Vagina (tissue), 2 donors: ENCODE measurements at regions not wholly inside any gene's neighbourhood (a gene's known extent, or its start where the extent isn't known, plus 50 kb on each side); places are given as distances from the start of the nearest gene placed in this dataset.

Experiments used
- DNase-seq, 2 donors: peaks; one replicate each; pipeline ENCODE4 v3.0.0-alpha.2; 2017; ENCODE audit errors: extremely low spot score in 2 of 2
- H3K27ac ChIP-seq: fragments of 200-600 bp; sonication (generic); one replicate; pipeline ENCODE4 v1.5.1; 2019
- H3K27me3 ChIP-seq: fragments of 200-600 bp; sonication (generic); one replicate; pipeline ENCODE4 v1.5.1; 2019
- H3K36me3 ChIP-seq, 2 donors: fragments of 200-600 bp; sonication (generic); one replicate each; pipeline ENCODE4 v1.5.1; 2017 to 2019
- H3K4me1 ChIP-seq: fragments of 200-600 bp; sonication (generic); one replicate; pipeline ENCODE4 v1.5.1; 2019
- H3K4me3 ChIP-seq, 2 donors: fragments of 200-600 bp; sonication (generic); 1 replicate in 1 of 2; 2 replicates in 1 of 2; pipeline ENCODE4 v1.5.1; 2016 to 2019
- H3K9me3 ChIP-seq: fragments of 200-600 bp; sonication (generic); one replicate; pipeline ENCODE4 v1.5.1; 2019
- POLR2A ChIP-seq, 2 donors: fragments of 450-650 bp; IDR thresholded peaks; one replicate each; pipeline ENCODE4 v1.6.1; 2017; ENCODE audit warnings: antibody characterized with exemption in 2 of 2, mild to moderate bottlenecking in 2 of 2, moderate library complexity in 2 of 2
- POLR2AphosphoS5 ChIP-seq, 2 donors: sonication (generic); formaldehyde crosslinking; IDR thresholded peaks; one replicate each; pipeline ENCODE4 v1.9.0; 2017; ENCODE audit warnings: antibody characterized with exemption in 2 of 2, mild to moderate bottlenecking in 2 of 2, low read depth in 1 of 2; ENCODE audit not compliant: insufficient read depth in 1 of 2
- intact Hi-C: fragments of 100-400 bp; cut with DNase I; formaldehyde crosslinking; loops from one replicate; pipeline ENCODE4 v1.15.1; 2023
- TF ChIP-seq, protein P1 (sequence below), 3 experiments: fragments of 450-650 bp in 2 of 3; fragments of 200-600 bp in 1 of 3; sonication (generic) in 1 of 3; IDR thresholded peaks; one replicate each; pipeline ENCODE4 v1.5.1; 2017 to 2019; ENCODE audit warnings: antibody characterized with exemption in 3 of 3, mild to moderate bottlenecking in 2 of 3, moderate library complexity in 2 of 3

- intact Hi-C loops: no loop called here
- no peak overlapping the region for H3K4me3 ChIP-seq
- H3K27me3 ChIP-seq: no peaks in the 10 kb centered on the region
- H3K36me3 ChIP-seq: no peaks in the 10 kb centered on the region
- TF ChIP-seq, protein P1, sequence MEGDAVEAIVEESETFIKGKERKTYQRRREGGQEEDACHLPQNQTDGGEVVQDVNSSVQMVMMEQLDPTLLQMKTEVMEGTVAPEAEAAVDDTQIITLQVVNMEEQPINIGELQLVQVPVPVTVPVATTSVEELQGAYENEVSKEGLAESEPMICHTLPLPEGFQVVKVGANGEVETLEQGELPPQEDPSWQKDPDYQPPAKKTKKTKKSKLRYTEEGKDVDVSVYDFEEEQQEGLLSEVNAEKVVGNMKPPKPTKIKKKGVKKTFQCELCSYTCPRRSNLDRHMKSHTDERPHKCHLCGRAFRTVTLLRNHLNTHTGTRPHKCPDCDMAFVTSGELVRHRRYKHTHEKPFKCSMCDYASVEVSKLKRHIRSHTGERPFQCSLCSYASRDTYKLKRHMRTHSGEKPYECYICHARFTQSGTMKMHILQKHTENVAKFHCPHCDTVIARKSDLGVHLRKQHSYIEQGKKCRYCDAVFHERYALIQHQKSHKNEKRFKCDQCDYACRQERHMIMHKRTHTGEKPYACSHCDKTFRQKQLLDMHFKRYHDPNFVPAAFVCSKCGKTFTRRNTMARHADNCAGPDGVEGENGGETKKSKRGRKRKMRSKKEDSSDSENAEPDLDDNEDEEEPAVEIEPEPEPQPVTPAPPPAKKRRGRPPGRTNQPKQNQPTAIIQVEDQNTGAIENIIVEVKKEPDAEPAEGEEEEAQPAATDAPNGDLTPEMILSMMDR (IDR thresholded peaks at IDR 0.05): no peak
- TF ChIP-seq POLR2A (IDR thresholded peaks at IDR 0.05): no peak
- no peak for TF ChIP-seq POLR2AphosphoS5 (IDR thresholded peaks at IDR 0.05; ENCODE audit: insufficient read depth in 1 of 2, low read depth in 1 of 2)
- no peaks in the 10 kb centered on the region for H3K4me1 ChIP-seq
- H3K9me3 ChIP-seq: no peaks in the 10 kb centered on the region
- H3K27ac ChIP-seq: no peak overlapping the region
- no peak for DNase-seq
Observed at GRCh38 chr21:17422931-17423330, 89.9 kb upstream of the CXADR start.

DNA sequence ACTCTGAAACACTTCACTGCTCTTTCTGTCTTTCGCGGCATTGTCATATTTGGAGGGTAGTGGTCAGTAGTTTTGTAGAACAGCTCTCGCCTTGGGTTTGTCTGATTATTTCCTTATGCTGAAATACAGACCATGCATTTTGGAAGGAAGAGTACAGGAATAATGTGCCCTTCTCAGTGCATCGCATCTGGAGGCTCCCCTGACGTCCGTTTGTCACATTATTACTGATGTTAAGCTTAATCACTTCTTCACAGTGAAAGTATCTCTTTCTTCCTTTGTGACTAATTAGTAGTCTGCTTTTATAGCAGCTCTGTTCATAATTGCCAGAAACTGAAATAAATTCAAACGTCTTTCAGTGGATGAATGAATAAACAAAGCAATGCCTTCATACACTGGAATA is 85.7 kb upstream of the CXADR start:
- H3K27me3 ChIP-seq: no peaks in the 10 kb centered on the region
- H3K36me3 ChIP-seq: no peaks in the 10 kb centered on the region
- no peak for DNase-seq
- H3K27ac ChIP-seq: no peak overlapping the region
- no peaks in the 10 kb centered on the region for H3K4me1 ChIP-seq
- intact Hi-C loops: no loop called here
- no peaks in the 10 kb centered on the region for H3K9me3 ChIP-seq
- TF ChIP-seq POLR2AphosphoS5 (IDR thresholded peaks at IDR 0.05; ENCODE audit: insufficient read depth in 1 of 2, low read depth in 1 of 2) (no peak), POLR2A (IDR thresholded peaks at IDR 0.05) (no peak)
- TF ChIP-seq, protein P1 (IDR thresholded peaks at IDR 0.05): no peak
- no peak overlapping the region for H3K4me3 ChIP-seq

DNA sequence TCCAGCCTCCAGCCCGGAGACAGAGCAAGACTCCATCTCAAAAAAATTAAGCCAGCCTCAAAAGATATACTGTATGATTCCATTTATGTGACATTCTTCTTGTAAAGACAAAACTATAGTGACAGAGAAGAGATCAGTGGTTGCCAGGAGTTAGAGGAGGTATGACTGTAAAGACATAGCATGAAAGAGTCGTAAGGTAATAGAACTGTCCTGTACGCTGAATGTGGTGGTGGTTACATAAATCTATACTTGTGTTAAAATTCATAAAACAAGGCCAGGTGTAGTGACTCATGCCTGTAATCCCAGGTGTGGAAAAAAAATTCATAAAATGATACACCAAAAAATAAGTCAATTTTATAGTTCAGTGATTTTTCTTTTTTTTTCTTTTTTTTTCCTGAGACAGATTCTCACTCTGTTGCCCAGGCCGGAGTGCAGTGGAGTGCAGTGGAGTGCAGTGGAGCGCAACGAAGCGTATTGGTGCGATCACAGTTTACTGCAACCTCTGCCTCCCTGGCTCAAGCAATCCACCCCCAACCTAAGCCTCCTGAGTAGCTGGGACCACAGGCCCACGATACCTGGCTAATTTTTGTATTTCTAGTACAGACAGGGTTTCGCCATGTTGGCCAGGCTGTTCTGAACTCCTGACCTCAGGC is 84.9 kb upstream of the CXADR start:
- H3K9me3 ChIP-seq: no peaks in the 10 kb centered on the region
- TF ChIP-seq POLR2AphosphoS5 (IDR thresholded peaks at IDR 0.05; ENCODE audit: insufficient read depth in 1 of 2, low read depth in 1 of 2): no peak
- TF ChIP-seq, protein P1 (IDR thresholded peaks at IDR 0.05): no peak
- no peak for TF ChIP-seq POLR2A (IDR thresholded peaks at IDR 0.05)
- H3K27ac ChIP-seq: no peak overlapping the region
- no peaks in the 10 kb centered on the region for H3K4me1 ChIP-seq
- no peaks in the 10 kb centered on the region for H3K27me3 ChIP-seq
- intact Hi-C loops: no loop called here
- no peaks in the 10 kb centered on the region for H3K36me3 ChIP-seq
- no peak overlapping the region for H3K4me3 ChIP-seq
- no peak for DNase-seq

- no peak overlapping the region for H3K27ac ChIP-seq
- intact Hi-C loops: no loop called here
- TF ChIP-seq, protein P1 (IDR thresholded peaks at IDR 0.05): no peak
- TF ChIP-seq POLR2AphosphoS5 (IDR thresholded peaks at IDR 0.05; ENCODE audit: insufficient read depth in 1 of 2, low read depth in 1 of 2): no peak
- no peak for TF ChIP-seq POLR2A (IDR thresholded peaks at IDR 0.05)
Observed at GRCh38 chr21:17428484-17428869, 84.4 kb upstream of the CXADR start.

GRCh38 chr21:17428980-17429379 is 83.9 kb upstream of the CXADR start:
- Histone ChIP-seq H3K27ac (no peak overlapping the region), H3K36me3 (no peaks in the 10 kb centered on the region), H3K4me1 (no peaks in the 10 kb centered on the region), H3K4me3 (no peak overlapping the region), H3K9me3 (no peaks in the 10 kb centered on the region), H3K27me3 (no peaks in the 10 kb centered on the region)
- TF ChIP-seq, protein P1 (IDR thresholded peaks at IDR 0.05): no peak
- no peak for TF ChIP-seq POLR2A (IDR thresholded peaks at IDR 0.05)
- no peak for TF ChIP-seq POLR2AphosphoS5 (IDR thresholded peaks at IDR 0.05; ENCODE audit: insufficient read depth in 1 of 2, low read depth in 1 of 2)
- intact Hi-C loops: no loop called here
- DNase-seq: no peak

More at GRCh38 chr21:17428484-17428869, 84.4 kb upstream of the CXADR start:
- H3K4me1 ChIP-seq: no peaks in the 10 kb centered on the region
- no peaks in the 10 kb centered on the region for H3K27me3 ChIP-seq
- H3K9me3 ChIP-seq: no peaks in the 10 kb centered on the region
- no peak overlapping the region for H3K4me3 ChIP-seq
- no peaks in the 10 kb centered on the region for H3K36me3 ChIP-seq
- no peak for DNase-seq
